Mucosa of rectum (tissue), 2 donors: ENCODE measurements at regions not wholly inside any gene's neighbourhood (a gene's known extent, or its start where the extent isn't known, plus 50 kb on each side); places are given as distances from the start of the nearest gene placed in this dataset.

Source experiments
- H3K27ac ChIP-seq, 2 donors: one replicate each; pipeline ENCODE4 v1.7.0; 2013; ENCODE audit warnings: inconsistent platforms in 2 of 2, low read depth in 2 of 2, low read length in 2 of 2
- H3K27me3 ChIP-seq, 2 donors: one replicate each; pipeline ENCODE4 v1.7.0; 2013; ENCODE audit warnings: low read length in 2 of 2; ENCODE audit not compliant: control insufficient read depth in 2 of 2, insufficient read depth in 2 of 2
- H3K36me3 ChIP-seq, 2 donors: one replicate each; pipeline ENCODE4 v1.7.0; 2013; ENCODE audit warnings: low read length in 2 of 2; ENCODE audit not compliant: control insufficient read depth in 2 of 2, insufficient read depth in 2 of 2
- H3K4me1 ChIP-seq, 2 donors: one replicate each; pipeline ENCODE4 v1.7.0; 2013; ENCODE audit warnings: low read length in 2 of 2, mild to moderate bottlenecking in 1 of 2; ENCODE audit not compliant: control insufficient read depth in 2 of 2, insufficient read depth in 2 of 2
- H3K4me3 ChIP-seq, 2 donors: one replicate each; pipeline ENCODE4 v1.7.0; 2013; ENCODE audit warnings: low read length in 2 of 2
- H3K9ac ChIP-seq, 2 donors: one replicate each; pipeline ENCODE4 v1.7.0; 2013; ENCODE audit warnings: low read length in 2 of 2, low read depth in 1 of 2, mild to moderate bottlenecking in 1 of 2
- H3K9me3 ChIP-seq, 2 donors: one replicate each; pipeline ENCODE4 v1.7.0; 2013; ENCODE audit warnings: low read length in 2 of 2; ENCODE audit not compliant: control insufficient read depth in 2 of 2
- donor health status: healthy.
- donor health status: Normal muscosa, but diverticular disease.

DNA sequence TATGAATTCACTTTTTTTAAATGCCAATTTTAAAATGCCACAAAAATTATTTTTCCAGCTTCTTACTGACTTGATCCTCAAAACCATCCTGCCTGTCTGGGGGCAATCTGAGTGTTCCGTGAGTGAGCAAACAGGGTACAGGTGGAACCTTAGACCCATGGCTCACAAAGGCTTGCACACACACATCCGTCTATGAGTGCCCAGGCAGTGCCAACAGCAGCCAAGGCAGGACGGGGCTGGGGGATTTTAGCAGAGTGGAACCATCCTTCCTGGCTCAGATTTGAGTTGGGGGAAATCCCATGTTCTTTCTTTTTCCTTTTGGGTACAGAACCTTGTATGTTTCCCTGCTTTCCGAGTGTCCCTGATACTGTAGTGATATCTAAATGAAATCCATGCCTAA is 377.7 kb upstream of the MGMT start:
- H3K36me3 ChIP-seq = no peaks in the 10 kb centered on the region
- no peaks in the 10 kb centered on the region for H3K9me3 ChIP-seq
- H3K9ac ChIP-seq = no peak overlapping the region
- no peaks in the 10 kb centered on the region for H3K4me1 ChIP-seq
- no peaks in the 10 kb centered on the region for H3K27me3 ChIP-seq
- no peak overlapping the region for H3K27ac ChIP-seq
- H3K4me3 ChIP-seq = no peak overlapping the region

DNA sequence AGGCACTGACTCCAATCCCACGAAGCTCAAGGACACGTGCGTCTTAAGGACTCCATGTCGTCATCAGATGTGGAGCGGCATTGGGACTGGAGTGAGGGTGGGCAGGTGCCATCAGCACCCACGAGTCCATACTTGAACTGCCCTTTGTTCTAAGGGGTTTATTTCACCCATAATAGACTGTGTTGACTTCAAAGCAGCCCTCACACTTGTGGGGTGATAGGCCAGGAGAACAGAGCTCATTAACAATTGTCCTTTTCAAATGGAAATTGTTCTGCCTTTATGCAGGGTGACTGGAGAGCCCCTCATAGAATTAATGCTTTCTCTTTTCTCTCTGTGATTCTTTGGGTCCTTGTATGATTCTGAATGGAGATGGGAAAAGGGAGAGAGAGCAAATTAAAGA is 376.9 kb upstream of the MGMT start:
- Histone ChIP-seq H3K9ac (no peak overlapping the region), H3K4me1 (no peaks in the 10 kb centered on the region), H3K36me3 (no peaks in the 10 kb centered on the region), H3K9me3 (no peaks in the 10 kb centered on the region), H3K27me3 (no peaks in the 10 kb centered on the region), H3K4me3 (no peak overlapping the region), H3K27ac (no peak overlapping the region)

DNA sequence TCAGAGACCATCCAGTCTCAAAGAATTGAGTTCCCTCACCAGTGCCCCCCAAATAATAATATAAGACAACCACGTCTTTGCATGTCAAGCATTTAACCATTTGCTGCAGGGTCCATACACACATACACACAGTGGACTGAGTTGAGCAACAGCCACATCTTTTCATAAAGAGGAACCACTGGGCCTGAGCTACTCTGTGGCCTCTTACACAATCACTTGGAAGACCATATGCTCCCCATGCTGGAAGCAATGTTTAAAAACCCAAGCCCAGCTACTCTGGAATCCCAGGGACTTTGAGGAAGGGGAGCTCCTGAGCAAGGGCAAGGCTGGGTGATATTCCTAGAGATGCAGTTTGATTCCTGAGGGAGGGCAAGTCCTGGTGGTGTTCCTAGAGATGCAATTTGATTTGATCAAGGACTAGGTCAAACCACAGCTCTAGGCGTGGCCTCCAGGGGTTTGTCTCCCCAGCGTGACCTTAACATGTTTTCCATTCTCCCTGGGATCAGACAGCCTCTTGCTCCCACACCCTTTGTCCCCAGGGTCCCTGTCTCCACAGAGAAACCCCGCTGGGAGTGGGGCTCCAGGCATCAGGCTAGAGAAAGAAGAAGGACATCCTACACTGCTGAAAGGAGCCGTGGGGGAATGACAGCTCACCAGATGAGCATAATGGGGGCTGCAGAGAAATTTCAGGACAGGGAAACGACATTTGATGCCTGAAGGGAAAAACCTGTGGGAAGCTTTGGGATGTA is 376.2 kb upstream of the MGMT start:
- no peaks in the 10 kb centered on the region for H3K27me3 ChIP-seq
- H3K27ac ChIP-seq = no peak overlapping the region
- H3K4me1 ChIP-seq = no peaks in the 10 kb centered on the region
- no peaks in the 10 kb centered on the region for H3K36me3 ChIP-seq
- H3K9ac ChIP-seq = no peak overlapping the region
- no peak overlapping the region for H3K4me3 ChIP-seq
- no peaks in the 10 kb centered on the region for H3K9me3 ChIP-seq

DNA sequence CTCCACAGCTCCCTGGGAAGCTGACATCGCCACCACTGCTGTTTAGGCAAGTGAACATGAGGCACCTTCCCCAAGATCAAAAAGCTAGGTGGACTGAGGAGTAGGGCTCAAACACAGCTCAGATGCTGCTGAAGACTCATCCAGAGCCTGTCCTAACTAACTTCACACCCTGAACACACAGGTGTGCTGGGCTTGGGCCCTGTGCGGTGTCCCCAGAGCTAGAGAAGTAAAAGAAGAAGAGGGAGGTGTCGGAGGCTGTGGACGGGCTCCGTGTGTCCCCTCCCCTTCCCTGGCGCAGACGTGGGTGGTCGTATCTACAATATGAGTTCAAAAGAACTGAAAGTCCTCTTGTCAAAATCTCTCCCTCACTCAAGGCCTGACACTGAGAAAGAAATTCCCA is 373.4 kb upstream of the MGMT start:
- Histone ChIP-seq H3K9me3 (no peaks in the 10 kb centered on the region), H3K27me3 (no peaks in the 10 kb centered on the region), H3K9ac (no peak overlapping the region), H3K4me3 (no peak overlapping the region), H3K4me1 (no peaks in the 10 kb centered on the region), H3K36me3 (no peaks in the 10 kb centered on the region), H3K27ac (no peak overlapping the region)

DNA sequence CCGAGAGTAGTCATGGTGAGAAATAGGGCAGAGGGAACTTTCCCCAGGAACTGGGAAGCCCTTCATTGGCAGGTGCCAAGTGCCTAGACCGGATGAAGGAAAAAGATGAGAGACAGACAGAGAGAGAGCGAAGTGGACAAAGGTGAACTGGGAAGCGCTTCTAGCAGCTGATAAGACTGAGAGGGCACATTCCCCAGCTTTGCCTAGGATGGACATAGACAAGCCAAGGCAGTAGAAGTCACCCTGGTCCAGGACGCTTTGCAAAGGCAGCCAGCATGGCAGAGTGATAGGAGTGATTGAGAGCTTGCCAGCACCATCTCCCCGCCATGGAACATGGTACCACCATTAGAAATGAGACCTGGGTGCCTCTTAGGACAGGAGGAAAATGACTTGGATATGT is 372.8 kb upstream of the MGMT start:
- no peak overlapping the region for H3K4me3 ChIP-seq
- H3K27ac ChIP-seq = no peak overlapping the region
- no peaks in the 10 kb centered on the region for H3K36me3 ChIP-seq
- H3K9me3 ChIP-seq = no peaks in the 10 kb centered on the region
- no peaks in the 10 kb centered on the region for H3K4me1 ChIP-seq
- H3K9ac ChIP-seq = no peak overlapping the region
- H3K27me3 ChIP-seq = no peaks in the 10 kb centered on the region

DNA sequence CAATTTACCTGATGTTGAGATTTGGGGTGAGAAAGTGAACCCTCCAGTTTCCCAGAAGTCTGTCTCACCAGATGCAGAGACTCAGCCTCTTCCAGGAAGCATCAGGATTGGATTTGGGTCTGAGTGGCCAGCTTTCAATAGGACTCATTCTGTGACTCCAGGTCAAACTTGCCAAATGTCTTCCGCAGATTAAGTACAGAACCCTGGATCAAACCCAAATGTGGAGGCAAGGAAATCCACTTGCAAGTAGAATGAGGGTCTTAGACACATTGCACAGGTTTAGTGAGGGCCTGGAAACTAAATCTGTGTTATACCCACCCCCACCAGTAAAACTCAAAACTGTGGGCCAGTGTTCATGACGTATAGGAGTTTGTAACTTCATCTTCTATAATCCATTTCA is 372.2 kb upstream of the MGMT start:
- no peak overlapping the region for H3K4me3 ChIP-seq
- H3K36me3 ChIP-seq = no peaks in the 10 kb centered on the region
- H3K27me3 ChIP-seq = no peaks in the 10 kb centered on the region
- no peaks in the 10 kb centered on the region for H3K9me3 ChIP-seq
- no peak overlapping the region for H3K9ac ChIP-seq
- no peak overlapping the region for H3K27ac ChIP-seq
- no peaks in the 10 kb centered on the region for H3K4me1 ChIP-seq

DNA sequence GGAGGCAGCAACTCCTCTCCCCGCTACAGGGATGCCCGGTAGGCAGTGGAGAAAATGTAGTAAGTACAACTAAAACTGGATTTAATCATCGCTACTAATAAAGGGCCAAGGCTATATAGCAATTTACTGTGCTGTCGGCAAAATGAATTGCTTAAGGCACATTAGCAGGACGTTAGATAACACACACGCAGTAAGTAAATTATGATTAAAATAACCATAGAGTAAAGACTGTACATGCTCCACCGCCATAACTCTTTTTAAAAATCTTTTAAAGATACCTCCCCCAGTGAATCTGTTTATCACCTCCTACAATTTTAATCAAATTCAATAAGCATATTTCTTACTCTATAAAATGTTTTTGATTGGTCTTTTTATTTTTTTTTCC is 371.4 kb upstream of the MGMT start:
- no peak overlapping the region for H3K27ac ChIP-seq
- H3K36me3 ChIP-seq = no peaks in the 10 kb centered on the region
- H3K4me1 ChIP-seq = no peaks in the 10 kb centered on the region
- H3K27me3 ChIP-seq = no peaks in the 10 kb centered on the region
- no peak overlapping the region for H3K9ac ChIP-seq
- H3K9me3 ChIP-seq = no peaks in the 10 kb centered on the region
- H3K4me3 ChIP-seq = no peak overlapping the region

DNA sequence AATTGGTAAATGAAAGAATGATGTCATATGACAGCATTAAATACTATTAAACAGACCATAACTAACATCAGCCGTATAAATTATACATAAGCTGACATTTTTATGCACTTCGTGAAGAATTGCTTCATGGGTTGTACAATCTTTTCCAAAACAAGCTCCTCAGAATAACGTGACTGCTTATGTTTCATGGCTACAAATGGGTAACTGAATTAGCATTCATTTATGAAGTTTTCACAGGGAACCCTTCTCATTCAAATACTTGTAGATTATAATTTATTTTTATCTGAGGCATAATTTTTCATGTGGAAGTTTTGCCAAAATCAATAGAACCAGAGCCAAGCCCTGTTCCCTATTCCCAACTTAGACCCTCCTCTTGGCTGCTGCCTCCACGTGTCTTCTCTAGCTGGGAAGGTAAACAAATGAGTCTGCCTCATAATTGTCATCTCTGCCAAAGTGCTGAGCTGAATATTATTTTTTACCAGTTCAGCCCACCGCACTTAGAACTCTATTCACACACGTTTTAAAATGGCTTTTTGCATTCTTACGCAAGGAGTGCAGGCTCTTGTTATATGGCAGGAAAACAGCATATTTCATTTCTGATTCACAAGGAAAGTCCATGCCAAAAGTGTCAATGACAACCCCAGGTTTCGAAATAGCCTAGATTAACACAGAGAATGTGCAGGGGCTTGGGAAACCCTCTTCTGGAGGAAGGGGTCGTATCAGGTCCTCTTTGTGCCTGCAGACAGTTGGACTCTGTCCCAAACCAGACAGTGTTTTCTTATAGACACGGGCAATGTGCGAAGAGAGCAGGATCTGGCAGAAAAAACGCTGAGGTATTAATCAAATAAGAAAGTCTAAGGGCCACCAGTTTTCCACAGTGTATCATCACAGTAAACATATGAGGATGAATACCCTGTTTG is 370.7 kb upstream of the MGMT start:
- no peak overlapping the region for H3K4me3 ChIP-seq
- H3K9ac ChIP-seq = no peak overlapping the region
- H3K27me3 ChIP-seq = no peaks in the 10 kb centered on the region
- no peaks in the 10 kb centered on the region for H3K4me1 ChIP-seq
- no peaks in the 10 kb centered on the region for H3K9me3 ChIP-seq
- H3K27ac ChIP-seq = no peak overlapping the region
- H3K36me3 ChIP-seq = no peaks in the 10 kb centered on the region

DNA sequence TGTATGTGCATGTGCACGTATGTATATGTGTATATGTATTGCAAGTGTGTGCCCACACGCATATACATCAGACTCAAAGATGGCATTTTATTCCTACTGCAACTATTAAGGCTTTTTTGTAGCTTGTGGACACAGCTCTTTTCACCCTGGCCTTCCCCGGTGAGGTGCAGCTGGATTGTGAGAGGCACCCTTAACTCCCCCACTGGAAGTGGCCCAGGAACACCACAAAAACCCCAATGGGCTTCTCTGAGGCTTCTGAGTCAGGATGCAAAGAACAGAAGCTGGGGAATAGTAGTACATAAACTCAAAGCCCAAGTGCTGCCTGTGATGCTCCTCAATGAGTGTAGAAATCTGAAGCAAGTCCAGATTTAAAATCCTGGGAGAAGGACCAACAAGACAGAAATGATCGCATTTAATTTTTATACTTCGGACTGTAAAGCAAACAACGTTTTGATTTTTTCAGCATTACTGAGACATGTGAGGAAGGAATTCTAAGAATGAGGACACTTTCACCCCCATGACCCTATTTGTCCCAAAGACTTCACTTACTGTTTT is 369.2 kb upstream of the MGMT start:
- Histone ChIP-seq H3K27ac (no peak overlapping the region), H3K27me3 (no peaks in the 10 kb centered on the region), H3K36me3 (no peaks in the 10 kb centered on the region), H3K9me3 (no peaks in the 10 kb centered on the region), H3K4me3 (no peak overlapping the region), H3K9ac (no peak overlapping the region), H3K4me1 (no peaks in the 10 kb centered on the region)

DNA sequence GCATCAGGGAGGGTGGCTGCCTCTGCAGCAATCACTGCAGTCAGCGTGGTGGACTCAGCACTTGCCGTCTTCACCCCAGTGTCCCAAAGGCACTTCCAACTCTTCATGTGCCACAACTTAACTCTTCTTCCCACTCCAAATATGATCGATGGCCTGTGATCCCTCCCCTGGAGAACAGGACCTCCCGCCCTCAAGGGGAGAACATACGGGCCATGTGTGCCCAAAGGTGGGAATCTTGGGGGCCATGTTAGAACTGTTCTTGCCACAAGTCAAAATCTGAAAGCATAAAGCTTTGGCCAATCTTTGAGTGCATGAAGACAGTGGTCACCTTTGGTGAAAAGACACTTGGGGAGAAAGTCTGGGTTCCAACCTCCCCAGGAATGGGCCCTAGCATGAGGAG is 368.5 kb upstream of the MGMT start:
- H3K27me3 ChIP-seq = no peaks in the 10 kb centered on the region
- H3K9ac ChIP-seq = no peak overlapping the region
- no peaks in the 10 kb centered on the region for H3K36me3 ChIP-seq
- no peaks in the 10 kb centered on the region for H3K9me3 ChIP-seq
- no peak overlapping the region for H3K4me3 ChIP-seq
- H3K4me1 ChIP-seq = no peaks in the 10 kb centered on the region
- no peak overlapping the region for H3K27ac ChIP-seq
